ENCODE measurements at regions not wholly inside any gene's neighbourhood (a gene's known extent, or its start where the extent isn't known, plus 50 kb on each side); places are given as distances from the start of the nearest gene placed in this dataset.

GRCh38 chr11:81424822-81425221 lies 1308.8 kb downstream of the FAM181B start:
- TF ChIP-seq YY1 (IDR thresholded peaks at IDR 0.05; ENCODE audit: insufficient read depth, insufficient read length) = no peak
- no peak for TF ChIP-seq SUZ12 (IDR thresholded peaks at IDR 0.05; ENCODE audit: extremely low read depth, insufficient read depth, insufficient read length)
